HuH-7.5 (cell line): ENCODE measurements at regions not wholly inside any gene's neighbourhood (a gene's known extent, or its start where the extent isn't known, plus 50 kb on each side); places are given as distances from the start of the nearest gene placed in this dataset.

Experiments used
- DNase-seq: peaks from one replicate; pipeline ENCODE4 v3.0.0; 2011; ENCODE audit warnings: low spot score

DNA sequence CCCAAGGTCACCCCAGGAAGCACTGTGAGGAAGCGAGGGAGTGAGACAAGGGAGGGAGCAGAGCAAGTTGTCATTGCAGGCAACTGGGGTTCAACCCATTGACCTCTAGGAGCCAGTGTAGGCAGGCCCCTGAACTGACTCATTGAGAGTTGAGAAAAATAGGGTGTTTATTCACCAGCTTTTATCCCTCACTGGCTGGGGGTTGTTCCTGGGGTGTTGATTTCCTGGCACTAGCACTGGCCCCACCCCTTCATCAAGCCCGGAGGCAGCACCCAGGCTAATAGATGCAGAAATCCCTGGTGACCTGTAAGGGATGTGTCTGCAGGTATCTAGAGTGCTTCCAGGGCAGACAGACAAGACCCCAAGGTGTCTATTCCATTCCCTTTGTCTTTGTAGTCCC lies 183.9 kb downstream of the ARRDC4 start:
- DNase-seq = no peak

DNA sequence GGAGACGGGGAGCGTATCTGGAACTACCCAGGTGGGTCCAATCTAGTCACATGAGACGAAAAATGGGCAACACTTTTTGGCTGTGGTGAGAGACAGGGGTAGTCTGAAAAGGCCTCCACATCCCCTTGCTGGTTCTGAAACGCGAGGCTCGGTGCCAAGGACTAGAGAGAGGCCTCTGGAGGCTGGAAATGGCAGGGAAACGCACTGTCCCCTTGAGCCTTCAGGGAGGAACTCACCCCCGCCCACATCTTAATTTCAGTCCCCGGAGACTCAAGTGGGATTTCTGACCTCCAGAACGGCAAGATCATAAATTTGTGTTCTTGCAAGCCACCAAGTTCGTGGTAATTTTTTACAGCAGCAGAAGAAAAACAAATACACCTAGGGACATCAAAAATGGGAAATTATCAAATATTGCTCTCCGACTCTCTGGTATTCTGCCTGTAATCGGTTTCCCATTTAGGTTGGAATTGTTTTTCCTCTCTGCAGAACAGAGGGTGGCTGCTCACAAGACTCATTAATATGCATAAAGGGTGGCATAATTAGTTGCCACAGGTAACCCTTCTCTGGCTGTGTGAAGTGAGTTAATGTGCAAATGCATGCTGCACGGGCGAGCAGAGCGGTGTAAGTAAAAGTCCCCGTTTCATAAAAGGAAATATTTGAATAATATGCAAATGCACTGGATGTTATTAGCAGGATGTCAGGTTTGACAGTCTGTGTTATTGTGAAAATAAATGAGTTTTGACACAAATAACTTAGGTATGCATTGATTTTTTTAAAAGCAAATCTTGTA lies 185.7 kb downstream of the ARRDC4 start:
- DNase-seq = no peak

DNA sequence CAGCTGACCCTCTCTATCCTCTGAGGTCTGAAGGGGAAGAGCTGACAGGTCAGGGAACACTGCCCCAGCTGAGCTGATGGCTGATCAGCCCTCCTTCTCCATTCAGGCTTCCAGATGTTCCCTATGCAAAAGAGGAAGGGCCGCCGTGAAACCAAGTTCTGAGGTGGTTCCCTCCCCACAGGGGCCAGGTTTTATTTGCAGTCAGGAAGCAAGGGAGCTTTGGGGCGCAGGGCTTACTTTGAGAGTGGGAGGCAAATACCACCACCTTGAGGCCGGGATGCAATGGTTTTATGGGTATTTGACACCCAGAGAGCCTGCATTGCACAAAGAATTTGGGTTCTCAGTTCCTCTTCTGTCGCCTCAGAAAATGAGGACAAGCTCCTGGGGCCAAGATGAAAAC lies 186.9 kb downstream of the ARRDC4 start:
- DNase-seq = no peak

DNA sequence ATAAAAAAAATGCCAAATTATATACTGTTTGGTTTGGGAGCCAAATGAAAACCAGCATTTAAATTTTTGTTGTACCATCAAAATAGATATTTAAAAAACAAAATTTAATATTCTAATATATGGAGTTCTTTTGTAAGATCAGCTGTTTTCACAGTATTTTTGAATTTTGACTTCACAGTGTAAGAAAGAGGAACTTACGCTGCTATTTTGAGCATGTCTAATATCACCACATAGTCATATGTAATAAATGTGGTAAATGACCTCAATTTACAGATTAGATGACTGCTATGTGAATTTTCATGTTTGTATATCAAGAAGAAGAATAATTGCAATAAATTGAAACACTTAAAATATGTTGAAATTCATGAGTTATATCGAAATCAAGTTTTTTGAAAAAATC lies 189.6 kb downstream of the ARRDC4 start:
- no peak for DNase-seq

DNA sequence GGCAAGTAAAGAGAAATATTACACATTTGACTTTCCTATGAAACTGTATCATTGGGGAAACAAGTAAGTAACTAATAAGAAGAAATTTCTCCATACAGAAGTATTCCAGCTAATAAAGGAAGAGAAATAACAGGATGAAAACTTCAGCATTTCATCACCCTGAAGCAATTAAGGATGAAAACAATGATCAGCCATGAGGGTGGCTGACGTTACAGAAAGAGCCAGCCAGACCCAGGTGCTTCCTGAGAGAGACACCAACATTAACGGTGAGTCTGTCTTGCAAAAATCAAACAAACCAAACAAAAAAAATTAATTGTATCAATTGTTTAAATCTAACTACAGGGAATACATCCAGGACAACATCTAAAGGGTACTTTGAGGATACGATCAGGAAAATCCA lies 190.0 kb downstream of the ARRDC4 start:
- DNase-seq = no peak

DNA sequence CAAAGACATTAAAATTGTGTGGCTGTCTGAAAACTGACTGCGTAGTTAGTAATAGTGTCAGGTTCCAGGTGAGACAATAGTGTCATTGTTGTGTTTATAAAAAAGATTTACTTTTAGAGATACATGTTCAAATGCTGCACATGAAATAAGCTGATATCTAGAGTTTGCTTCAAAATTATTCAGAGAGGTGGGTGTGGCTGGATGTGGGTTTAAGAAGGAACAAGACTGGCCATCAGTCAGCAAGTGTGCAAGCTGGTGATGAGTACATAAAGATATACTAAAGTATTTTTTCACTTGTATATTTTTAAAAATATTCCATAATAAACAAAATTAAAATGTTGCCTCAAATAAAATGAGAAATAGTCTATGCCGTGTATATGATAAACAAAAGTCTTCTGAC lies 190.6 kb downstream of the ARRDC4 start:
- DNase-seq = no peak

DNA sequence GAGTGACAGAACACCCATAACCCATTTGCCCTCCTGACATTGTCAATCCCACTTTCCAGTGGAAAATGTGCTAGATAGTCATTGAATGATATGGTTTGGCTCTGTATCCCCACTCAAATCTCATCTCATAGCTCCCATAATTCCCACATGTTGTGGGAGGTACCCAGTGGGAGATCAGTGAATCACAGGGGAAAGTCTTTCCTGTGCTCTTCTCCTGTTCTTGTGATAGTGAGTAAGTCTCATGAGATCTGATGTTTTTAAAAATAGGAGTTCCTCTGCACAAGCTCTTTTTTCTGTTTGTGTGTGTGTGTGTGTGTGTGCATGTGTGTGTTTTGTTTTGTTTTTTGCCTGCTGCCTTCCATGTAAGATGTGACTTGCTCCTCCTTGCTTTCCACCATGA lies 191.7 kb downstream of the ARRDC4 start:
- no peak for DNase-seq

DNA sequence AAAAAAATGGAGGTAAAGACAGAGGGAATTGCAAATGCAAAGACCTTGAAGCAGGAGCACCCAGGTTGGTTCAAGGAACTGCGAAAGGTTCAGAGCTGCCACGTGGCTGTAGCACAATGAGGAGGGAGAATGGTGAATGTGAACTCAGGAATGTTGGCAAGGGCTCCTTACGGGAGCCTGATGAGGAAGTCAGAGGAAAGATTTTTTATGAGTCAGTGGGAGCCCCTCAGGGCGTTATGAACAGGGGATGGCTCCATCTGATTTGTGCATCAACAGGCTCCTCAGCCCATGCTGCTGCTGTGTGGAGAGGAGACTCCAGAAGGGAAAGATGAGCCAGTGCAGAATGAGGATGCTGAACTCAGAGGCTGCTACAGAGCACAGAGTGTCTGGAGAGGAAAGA lies 194.4 kb downstream of the ARRDC4 start:
- no peak for DNase-seq

DNA sequence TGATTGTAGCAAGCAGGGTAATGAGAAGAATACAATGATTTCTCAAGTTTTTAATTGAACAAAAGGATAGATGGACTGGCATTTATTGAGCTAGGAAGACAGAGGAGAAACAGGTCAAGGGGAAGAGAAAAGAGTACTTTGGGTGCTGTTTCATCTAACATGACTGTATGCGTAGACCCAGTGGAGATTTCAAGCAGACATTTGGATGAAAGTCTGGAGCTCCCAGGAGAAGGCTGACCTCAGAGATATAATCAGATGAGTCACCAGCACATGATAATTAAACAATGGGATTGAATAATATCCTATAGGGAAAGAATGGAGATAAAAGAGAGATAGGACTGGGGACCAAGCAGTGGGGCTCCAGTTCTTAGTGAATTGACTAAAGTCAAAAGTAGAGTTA lies 194.9 kb downstream of the ARRDC4 start:
- no peak for DNase-seq

DNA sequence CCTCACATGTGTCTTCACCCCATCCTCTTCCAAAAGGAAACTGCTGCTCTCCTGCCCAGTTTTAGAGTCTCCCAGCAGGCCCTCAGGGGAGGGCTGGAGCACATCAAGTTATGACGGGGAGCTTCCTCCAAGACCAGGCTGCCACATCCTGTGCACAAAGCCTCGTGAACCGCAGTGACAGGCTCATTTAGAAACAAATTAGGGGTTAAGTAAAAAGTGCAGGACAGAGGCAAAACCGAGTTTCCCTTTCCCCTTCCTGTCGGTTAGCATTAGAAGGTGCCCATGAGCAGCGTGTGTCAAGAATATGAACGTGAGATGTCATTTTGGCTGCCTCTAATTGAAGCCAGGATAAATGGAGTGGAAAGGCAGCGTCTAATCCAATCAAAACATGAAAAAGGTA lies 199.7 kb downstream of the ARRDC4 start:
- DNase-seq = no peak

DNA sequence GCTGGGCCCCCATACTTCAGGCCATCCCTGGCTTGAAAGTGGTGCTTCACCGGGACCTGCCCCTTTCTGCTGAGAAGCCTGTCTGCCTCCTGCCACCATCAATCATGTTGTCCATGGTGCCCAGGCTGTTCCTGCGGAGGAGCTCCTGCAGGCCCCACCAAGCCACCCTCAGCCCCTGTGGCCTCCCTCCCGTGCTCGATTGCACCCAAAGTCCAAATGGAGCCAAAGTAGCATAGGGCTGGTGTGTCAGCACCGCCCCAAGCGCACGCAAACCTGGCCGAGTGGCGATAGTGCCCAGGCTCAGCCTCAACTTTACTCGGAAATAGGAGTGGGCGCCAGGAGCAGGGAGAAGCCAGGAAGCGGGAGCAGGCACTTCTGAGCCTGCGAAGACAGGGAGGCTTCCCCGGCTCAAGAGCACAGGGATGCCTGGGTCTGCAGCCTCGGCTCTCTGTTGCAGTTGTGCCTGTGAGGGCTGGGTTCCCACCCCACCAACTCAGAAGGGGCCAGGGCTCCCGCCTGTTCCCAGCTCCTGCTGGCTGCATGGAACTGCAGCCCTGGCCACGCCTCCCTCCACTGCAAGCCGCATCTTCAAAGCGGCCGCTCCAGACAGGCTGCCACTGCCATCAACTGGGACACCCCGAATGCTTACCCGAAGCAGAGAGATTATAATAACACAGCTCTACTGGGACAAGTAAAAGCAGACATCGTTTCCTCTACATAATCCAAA lies 203.0 kb downstream of the ARRDC4 start:
- DNase-seq = no peak

DNA sequence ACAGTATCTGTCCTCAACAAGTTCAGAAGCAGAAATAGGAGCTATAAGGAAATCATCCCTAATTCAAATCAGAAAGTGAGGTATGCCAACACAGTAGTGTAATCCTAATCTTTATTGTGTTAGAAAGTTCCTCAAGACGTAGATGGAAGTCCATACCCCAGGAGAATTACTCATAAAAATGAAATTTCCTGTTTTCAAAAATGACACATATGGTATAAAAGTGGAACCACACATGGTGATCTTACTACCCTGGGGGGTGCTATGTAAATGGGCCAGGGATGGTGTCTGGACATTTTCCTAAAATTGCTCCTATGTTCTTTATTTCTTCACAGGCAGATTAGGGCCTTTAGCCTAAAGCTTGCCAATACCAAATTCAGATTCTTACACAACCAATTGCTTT lies 204.1 kb downstream of the ARRDC4 start:
- no peak for DNase-seq

DNA sequence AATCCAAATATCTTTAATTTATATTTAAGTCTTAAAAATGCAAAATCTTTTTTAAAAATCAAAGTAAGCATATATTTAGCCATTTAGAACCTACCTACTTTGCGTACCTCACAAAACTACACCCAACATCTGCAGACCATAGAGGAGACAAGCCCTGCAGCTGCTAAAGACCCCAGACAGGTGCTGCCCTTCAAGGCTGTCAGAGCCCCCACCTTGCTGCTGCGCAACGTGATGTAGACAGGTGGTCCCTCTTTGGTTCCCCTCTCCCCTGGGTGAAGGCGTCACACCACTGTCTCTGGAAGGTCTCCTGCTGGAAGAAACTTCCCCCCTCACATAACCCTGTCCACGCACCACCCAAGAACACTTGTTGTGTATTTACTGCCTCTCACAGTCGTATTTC lies 204.5 kb downstream of the ARRDC4 start:
- no peak for DNase-seq

DNA sequence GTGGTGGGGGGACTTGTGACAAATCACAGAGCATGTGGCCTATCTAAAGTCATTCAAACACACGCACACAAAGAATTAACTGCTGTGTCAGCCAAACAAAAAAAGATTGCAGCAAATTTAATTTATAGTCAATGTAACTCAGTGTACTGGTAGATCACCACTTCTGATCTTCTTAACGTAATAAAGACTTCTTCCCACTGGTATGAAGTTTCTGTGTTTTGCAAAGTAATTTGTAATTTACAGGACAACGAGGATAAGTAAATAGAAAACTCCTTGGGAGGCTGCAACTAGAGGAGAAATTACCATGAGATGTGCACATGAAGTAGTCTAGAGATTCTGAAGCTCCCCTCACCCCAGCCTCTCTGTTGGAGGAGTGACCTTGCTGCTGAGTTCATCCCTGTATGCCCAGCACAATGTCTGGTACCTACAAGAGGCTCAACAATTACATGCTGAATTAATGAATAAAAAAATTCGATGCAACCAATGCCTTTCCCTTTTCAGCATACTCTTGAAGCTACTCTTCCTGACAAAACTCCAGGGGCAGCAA lies 207.3 kb downstream of the ARRDC4 start:
- DNase-seq = no peak

DNA sequence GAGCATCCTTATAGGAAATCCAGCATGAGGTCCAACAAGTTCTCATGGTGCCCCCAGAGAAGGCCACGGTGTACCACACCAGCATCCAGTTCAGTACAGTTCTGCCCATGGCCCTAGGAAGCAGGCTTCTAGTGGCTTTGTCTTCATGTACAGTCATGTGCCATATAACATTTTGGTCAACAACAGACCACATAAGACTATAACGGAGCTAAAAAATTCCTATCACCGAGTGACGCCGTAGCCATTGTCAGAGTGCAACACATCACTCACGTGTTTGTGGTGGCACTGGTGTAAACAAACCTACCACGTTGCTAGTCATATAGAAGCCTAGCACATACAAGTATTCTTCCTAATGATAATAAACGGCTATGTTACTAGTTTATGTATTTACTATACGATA lies 209.0 kb downstream of the ARRDC4 start:
- no peak for DNase-seq

DNA sequence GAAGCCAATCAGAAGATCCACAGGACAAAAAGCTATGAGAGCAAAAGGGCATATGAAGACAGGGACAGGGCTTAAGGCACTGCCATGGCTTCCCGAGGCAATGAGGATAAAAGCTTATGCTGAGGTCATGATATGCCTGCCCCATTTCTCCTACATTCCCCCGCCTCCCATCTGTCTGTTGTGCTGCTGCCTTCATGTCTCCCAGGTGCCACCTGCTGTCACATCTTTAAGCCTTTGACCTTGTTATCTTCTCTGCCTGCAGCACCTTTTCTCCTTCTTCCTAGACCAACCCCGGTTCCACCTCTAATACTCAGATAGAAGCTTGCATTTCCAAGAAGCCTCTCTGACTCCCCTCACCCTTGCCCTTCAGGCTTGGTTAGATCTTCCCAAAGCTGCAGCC lies 213.8 kb downstream of the ARRDC4 start:
- no peak for DNase-seq

DNA sequence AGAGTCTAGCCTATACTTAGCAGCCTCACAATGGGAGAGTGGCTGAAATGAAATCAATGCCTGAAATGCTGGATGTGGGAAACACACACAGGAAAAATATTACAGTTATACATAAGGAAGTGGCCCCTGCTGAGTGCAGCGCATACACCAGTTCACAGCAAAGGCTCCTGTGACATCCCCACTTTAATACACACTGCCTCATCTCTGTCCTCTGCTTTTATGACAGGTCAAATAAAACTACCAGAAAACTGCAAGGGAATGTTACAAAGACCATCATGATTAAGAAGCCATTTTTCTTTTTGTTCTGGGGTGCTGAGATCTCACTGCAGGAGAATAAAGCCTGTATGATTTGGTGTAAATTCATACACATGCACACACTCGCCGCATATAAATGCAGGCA lies 214.3 kb downstream of the ARRDC4 start:
- DNase-seq = no peak

DNA sequence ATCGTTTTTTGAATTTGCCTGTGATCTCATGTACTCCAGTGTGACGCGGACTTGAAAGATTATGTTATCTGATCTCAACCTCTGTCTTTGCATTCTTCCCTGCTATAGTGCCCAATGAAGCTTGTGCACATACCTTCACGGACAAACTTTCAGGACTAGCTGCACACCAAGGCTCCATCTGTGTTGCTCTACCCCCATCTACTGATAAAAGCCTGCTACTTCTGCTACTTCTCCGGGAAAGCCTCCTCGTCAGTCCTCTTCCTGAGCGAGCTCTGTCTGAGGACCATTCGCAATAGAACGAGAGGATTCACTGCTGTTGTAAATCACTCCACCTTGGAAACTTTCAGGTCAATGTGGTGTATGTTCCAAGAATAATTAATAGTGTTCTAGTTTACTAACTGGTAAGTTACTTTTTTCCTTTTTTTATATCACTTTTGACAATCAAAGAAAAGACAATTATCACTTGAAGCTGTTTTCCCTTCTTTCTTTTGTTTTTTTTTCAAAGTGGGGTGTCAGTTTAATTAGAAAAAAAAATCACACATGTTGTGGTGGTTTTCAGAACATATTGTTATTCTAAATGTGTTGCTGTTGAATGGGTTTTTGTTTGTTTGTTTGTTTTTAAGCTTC lies 217.6 kb downstream of the ARRDC4 start:
- peak; percentile 49 for DNase-seq

DNA sequence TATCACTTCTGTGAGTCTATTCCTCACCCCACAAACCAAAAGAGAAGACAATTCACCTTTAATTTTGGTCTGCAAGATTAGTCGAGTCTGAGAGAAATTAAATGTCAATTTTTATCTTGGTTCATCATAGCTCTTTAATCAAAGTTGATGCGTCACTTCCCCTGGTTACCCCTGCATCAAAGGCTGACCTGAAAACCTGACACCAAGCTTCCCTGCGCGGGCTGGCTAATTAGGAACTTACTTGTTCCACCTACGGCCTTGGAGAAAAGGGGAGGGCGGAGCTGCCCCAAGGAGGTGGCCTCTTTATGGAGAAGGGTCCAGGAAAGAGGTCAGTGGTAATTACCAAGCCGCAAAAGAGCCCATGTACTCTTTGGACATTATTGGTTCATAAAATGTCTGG lies 218.4 kb downstream of the ARRDC4 start:
- no peak for DNase-seq

DNA sequence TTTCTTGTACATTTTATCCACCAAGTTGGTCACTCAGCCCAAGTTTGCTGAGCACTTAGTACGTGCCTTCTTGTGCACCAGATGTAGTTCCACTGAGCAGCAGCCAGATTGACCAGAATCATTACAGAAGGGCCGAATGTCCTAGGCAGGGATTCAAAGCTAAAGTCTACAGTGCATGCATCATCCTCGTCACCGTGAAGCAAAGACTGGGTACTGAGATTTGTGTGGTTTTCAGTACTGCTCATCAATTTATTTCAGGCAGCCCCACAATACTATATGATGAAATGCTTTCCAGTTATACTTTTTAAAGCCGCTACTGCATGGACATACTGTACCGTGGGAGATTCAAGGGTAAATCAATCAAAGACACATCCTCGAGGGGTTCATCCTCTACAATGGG lies 227.0 kb downstream of the ARRDC4 start:
- DNase-seq = no peak

DNA sequence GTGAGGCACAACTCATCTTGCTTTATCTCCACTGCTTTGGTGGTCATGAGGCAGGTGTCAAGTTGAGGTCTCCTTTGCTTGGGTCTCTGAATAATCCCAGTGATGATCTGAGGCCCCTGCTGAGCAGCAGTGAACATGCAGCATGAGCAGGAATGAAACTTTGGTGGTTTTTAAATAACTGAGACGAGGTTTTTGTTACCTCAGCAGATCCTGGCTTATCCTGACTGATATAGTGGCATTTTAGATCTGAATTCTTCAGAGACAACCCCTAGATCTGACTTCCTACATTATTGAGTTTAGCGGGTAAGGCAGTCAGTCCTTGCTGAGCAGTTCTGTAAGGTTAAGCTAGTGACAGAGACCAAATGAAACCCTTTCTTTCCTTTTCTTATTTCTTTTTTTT lies 230.4 kb downstream of the ARRDC4 start:
- DNase-seq = no peak

DNA sequence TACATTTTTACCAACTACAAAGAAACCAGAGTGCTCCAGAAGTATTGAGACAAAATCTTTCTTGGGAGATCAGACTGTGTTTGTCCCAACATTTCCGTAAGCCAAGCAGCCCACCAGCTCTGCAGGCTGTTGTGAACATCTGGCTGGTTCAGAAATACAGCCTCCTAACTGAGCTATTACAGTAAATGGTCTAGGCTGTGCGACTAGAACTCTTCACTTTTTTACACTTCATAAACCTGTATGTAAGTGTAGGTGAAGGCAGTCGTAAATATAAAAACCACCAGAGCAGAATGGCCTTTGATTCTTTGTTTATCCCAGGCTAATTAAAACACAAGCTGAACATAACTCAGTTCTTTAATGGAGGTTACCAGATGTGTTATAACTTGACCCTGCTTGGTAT lies 235.3 kb downstream of the ARRDC4 start:
- DNase-seq = no peak

DNA sequence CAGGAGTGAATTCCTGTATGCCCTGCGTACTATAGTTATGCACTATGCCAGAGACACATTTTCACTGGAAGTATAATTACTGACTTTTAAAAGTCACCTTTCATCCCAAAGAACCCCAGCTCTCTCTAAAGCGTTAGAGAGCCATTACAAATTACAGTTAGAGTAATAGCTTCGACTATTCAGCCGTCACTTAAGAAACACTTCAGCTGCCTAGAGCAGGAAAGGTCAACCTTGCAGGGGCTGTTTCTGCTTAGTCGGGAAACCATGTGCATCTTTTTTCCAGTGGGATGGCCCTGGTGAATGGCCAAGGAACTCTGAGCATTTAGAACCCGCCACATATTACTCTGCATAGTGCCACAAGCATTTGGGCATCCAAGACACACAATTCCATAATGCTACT lies 235.9 kb downstream of the ARRDC4 start:
- DNase-seq = no peak
